Astrocyte of the spinal cord (primary cell): ENCODE measurements at regions not wholly inside any gene's neighbourhood (a gene's known extent, or its start where the extent isn't known, plus 50 kb on each side); places are given as distances from the start of the nearest gene placed in this dataset.

Source experiments
- DNase-seq: peaks from one replicate; pipeline ENCODE4 v3.0.0; 2011; ENCODE audit warnings: low read depth, low spot score
- H3K4me3 ChIP-seq: 2 replicates; pipeline ENCODE4 v1.5.1; 2011; ENCODE audit warnings: low read depth, mild to moderate bottlenecking, low read length, moderate library complexity
- CTCF ChIP-seq: IDR thresholded peaks from 2 replicates; pipeline ENCODE4 v1.5.1; 2012; ENCODE audit warnings: low read depth, mild to moderate bottlenecking, low read length, inconsistent platforms
- in situ Hi-C: cut with HindIII; loops from 2 replicates; pipeline ENCODE4 v1.10.0; 2017; ENCODE audit warnings: low sequenced_read_pairs

GRCh38 chr16:51532551-51532950, 381.5 kb upstream of the SALL1 start:
- in situ Hi-C loops: no loop called here
- H3K4me3 ChIP-seq: no peak overlapping the region

GRCh38 chr16:51531271-51531670, 380.2 kb upstream of the SALL1 start:
- no peak for DNase-seq
- in situ Hi-C loops: no loop called here
- H3K4me3 ChIP-seq: no peak overlapping the region
- TF ChIP-seq CTCF: no peak

More at GRCh38 chr16:51532551-51532950, 381.5 kb upstream of the SALL1 start:
- DNase-seq: no peak
- TF ChIP-seq CTCF: no peak

GRCh38 chr16:51527349-51527748, 376.3 kb upstream of the SALL1 start:
- DNase-seq: no peak
- no peak for TF ChIP-seq CTCF
- in situ Hi-C loops: no loop called here
- no peak overlapping the region for H3K4me3 ChIP-seq

DNA sequence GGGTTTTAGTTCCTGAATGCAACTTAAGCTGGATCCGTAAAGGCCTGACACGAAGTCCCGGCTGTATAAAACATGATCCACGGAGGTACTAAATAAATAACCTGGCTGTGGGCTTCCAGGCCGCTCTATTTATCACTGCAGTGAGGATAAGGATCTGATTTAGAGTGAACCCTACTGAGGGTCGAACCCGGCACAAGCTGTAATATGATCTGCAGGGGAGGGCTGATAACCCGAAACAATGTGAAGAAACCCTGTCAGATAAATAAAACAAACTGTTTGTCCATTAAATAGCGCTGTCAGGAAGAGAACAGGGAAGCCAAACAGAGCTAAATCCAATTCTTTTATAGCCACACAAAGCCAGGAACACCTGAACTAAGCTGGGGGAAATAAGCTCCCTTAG, 375.6 kb upstream of the SALL1 start:
- no peak for TF ChIP-seq CTCF
- in situ Hi-C loops: no loop called here
- no peak overlapping the region for H3K4me3 ChIP-seq
- no peak for DNase-seq

DNA sequence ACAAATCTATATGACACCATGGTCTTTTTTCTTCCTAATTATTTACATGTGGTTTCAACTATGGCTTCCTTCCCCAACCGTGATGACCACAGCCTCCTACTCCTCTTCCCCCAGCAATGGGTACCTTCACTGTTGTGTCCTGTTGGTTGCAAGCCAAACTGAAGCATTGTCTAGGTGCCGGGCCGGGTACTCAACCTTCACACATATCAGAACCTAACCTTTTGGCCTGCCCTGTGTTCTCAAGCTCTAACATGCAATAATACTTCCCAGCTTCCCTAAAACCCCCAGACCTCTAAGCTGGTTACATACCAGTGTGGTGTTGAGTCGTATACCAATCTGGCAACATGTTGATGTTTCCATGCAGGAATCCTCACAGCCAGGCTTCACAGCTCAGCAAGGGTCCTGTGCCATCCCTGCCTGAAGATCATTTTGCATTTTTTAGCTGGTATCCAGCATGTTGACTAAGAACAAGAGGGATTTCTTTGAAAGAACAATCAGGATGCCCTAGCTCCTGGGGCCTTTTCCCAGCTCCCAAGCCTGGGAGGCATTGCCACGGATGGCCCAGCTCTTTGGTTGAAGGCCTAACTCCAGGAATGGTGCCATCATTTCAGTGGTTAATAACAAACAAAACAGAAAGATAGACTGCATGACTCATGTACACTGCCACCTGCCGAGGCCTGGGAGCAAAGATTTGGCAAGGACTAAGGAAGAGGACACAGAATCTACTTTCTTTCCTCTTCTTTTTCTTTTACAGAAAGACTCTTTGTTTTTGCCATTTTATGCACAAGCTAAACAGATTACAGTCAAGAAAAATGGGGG, 373.7 kb upstream of the SALL1 start:
- DNase-seq: peak; percentile 85
- H3K4me3 ChIP-seq: no peak overlapping the region
- peak; percentile 36 for TF ChIP-seq CTCF
- in situ Hi-C loops: no loop called here

- H3K4me3 ChIP-seq: no peak overlapping the region
- in situ Hi-C loops: no loop called here
- no peak for TF ChIP-seq CTCF
- no peak for DNase-seq
These were observed 373.0 kb upstream of the SALL1 start for GRCh38 chr16:51524070-51524469.
